ENCODE measurements at regions not wholly inside any gene's neighbourhood (a gene's known extent, or its start where the extent isn't known, plus 50 kb on each side); places are given as distances from the start of the nearest gene placed in this dataset.

- TF ChIP-seq CTCF (IDR thresholded peaks at IDR 0.05 in 4 of 5, conservative IDR thresholded peaks at IDR 0.05 in 1 of 5) (no peak), POLR2A (IDR thresholded peaks at IDR 0.05) (no peak)
Observed at GRCh38 chr4:19772581-19772980, 479.1 kb upstream of the SLIT2 start.

All from gastrocnemius medialis (tissue), 4 donors.